ENCODE measurements at regions not wholly inside any gene's neighbourhood (a gene's known extent, or its start where the extent isn't known, plus 50 kb on each side); places are given as distances from the start of the nearest gene placed in this dataset.
"Not testable (repeated sequence)": the region's sequence is repeated elsewhere in the genome, so short reads cannot be mapped to it uniquely, and the experiment has no call there.

DNA sequence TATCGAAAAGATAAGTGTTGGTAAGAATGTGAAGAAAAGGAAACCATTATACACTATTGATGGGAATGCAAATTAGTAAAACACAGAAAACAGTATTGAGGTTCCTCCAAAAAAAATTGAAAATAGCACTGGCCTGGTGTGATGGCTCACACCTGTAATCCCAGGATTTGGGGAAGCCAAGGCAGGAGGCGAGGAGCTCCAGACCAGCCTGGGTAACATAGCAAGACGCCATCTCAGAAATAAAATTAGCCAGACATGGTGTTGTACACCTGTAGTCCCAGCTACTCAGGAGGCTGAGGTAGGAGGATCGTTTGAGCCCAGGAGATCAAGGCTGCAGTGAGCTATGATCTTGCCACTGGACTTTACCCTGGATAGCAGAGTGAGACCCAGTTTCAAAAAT lies 5303.4 kb upstream of the TPTE start:
- not testable (repeated sequence) for H3K27ac Mint-ChIP-seq (ENCODE audit: unreplicated experiment); H3K27me3 Mint-ChIP-seq (ENCODE audit: low read depth); H3K36me3 Mint-ChIP-seq (ENCODE audit: low read depth); H3K4me3 Mint-ChIP-seq (ENCODE audit: unreplicated experiment); H3K4me1 Mint-ChIP-seq (ENCODE audit: low read depth)
- DNase-seq (ENCODE audit: low spot score) = peak; percentile 72
- H3K9me3 Mint-ChIP-seq (ENCODE audit: low read depth) = peaks cover 56% of the 10 kb centered on the region

GRCh38 chr21:5219988-5220387 lies 5301.4 kb upstream of the TPTE start:
- not testable (repeated sequence) for DNase-seq (ENCODE audit: low spot score); H3K27ac Mint-ChIP-seq (ENCODE audit: unreplicated experiment); H3K36me3 Mint-ChIP-seq (ENCODE audit: low read depth); H3K4me3 Mint-ChIP-seq (ENCODE audit: unreplicated experiment); H3K4me1 Mint-ChIP-seq (ENCODE audit: low read depth); H3K27me3 Mint-ChIP-seq (ENCODE audit: low read depth)
- peaks cover 74% of the 10 kb centered on the region for H3K9me3 Mint-ChIP-seq (ENCODE audit: low read depth)

GRCh38 chr21:5220468-5220867 lies 5300.9 kb upstream of the TPTE start:
- H3K36me3 Mint-ChIP-seq (ENCODE audit: low read depth); H3K27me3 Mint-ChIP-seq (ENCODE audit: low read depth); H3K4me1 Mint-ChIP-seq (ENCODE audit: low read depth); H3K4me3 Mint-ChIP-seq (ENCODE audit: unreplicated experiment); H3K27ac Mint-ChIP-seq (ENCODE audit: unreplicated experiment): not testable (repeated sequence)
- H3K9me3 Mint-ChIP-seq (ENCODE audit: low read depth) = peaks cover 77% of the 10 kb centered on the region
- DNase-seq (ENCODE audit: low spot score) = peak; percentile 92
- TF ChIP-seq CTCF (IDR thresholded peaks at IDR 0.05) = peak; percentile 37

DNA sequence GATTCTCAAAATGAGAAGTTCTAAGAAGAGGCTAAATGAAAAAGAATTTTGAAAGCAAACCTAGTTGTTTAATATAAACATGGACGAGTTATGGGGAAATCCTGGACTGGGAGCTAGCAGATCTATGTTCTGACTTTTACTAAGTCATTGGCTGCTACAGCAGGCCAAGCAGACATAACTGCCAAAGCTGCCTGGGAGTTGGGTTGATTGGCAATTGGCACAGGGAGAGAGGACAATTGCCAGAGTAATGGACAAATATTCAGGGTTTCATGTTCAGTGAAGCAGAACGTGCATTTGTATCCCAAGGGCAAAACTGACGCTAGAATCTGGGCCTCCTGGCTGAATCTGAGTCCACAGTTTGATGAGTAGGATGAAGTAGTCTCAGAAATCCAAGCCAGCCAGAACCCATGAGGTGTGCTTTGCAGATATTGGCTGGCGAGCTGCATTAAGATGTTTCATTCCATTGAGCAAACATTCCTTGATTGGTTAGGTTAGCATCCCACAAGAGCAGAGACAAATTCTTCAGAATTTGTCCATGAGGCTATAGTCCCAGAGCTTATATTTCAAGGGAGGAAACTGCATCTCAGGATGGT lies 5299.8 kb upstream of the TPTE start:
- H3K27ac Mint-ChIP-seq (ENCODE audit: unreplicated experiment); H3K36me3 Mint-ChIP-seq (ENCODE audit: low read depth); H3K4me1 Mint-ChIP-seq (ENCODE audit: low read depth); H3K27me3 Mint-ChIP-seq (ENCODE audit: low read depth); H3K4me3 Mint-ChIP-seq (ENCODE audit: unreplicated experiment): not testable (repeated sequence)
- peaks cover 81% of the 10 kb centered on the region for H3K9me3 Mint-ChIP-seq (ENCODE audit: low read depth)
- DNase-seq (ENCODE audit: low spot score) = peak; percentile 67

DNA sequence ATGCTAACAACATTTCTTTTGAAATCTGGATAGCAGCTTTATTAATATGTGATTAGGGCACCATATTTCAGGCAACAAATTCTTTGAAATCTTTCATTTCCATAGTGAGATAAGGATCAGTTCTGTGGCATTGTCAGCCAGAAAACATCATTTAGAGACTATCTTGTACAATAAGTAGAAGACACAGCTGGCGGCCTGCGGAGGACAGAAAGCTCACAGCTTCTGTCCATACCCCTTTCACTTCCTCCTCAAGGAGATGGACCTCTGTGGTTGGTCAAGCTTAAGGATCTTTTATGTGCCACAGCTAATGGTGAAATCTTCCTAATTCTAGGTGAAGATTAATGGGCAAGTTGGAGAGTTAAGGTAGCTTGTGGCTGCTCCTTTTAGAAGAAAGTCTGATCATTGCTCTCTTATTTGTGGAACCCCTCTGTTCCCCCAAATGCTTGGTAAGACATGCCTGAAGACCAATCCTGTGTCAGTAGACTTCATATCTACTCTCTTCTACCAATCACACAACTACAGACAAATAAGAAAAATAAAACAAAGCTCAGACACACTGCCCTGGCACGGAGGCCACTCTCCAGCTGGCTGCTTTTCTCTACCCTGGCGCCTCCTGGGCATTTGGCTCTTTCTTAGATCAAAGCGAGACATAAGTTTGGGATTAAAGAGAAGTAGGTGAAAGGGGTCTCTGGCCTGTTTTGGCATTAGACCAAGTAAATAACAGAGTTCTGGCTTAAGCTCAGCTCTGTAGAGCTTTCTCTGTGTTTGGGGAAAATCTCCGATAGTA lies 5298.2 kb upstream of the TPTE start:
- peaks cover 79% of the 10 kb centered on the region for H3K9me3 Mint-ChIP-seq (ENCODE audit: low read depth)
- not testable (repeated sequence) for H3K36me3 Mint-ChIP-seq (ENCODE audit: low read depth); H3K4me1 Mint-ChIP-seq (ENCODE audit: low read depth); H3K4me3 Mint-ChIP-seq (ENCODE audit: unreplicated experiment); H3K27me3 Mint-ChIP-seq (ENCODE audit: low read depth); H3K27ac Mint-ChIP-seq (ENCODE audit: unreplicated experiment)
- DNase-seq (ENCODE audit: low spot score) = peak; percentile 96

- H3K4me3 Mint-ChIP-seq (ENCODE audit: unreplicated experiment); H3K4me1 Mint-ChIP-seq (ENCODE audit: low read depth); H3K27me3 Mint-ChIP-seq (ENCODE audit: low read depth); H3K36me3 Mint-ChIP-seq (ENCODE audit: low read depth); H3K27ac Mint-ChIP-seq (ENCODE audit: unreplicated experiment): not testable (repeated sequence)
- peaks cover 80% of the 10 kb centered on the region for H3K9me3 Mint-ChIP-seq (ENCODE audit: low read depth)
- DNase-seq (ENCODE audit: low spot score) = peak; percentile 69
Measured at GRCh38 chr21:5224156-5224555, 5297.2 kb upstream of the TPTE start.

GRCh38 chr21:5227252-5227651 lies 5294.1 kb upstream of the TPTE start:
- H3K36me3 Mint-ChIP-seq (ENCODE audit: low read depth); H3K4me3 Mint-ChIP-seq (ENCODE audit: unreplicated experiment); H3K4me1 Mint-ChIP-seq (ENCODE audit: low read depth); H3K27me3 Mint-ChIP-seq (ENCODE audit: low read depth); H3K27ac Mint-ChIP-seq (ENCODE audit: unreplicated experiment); DNase-seq (ENCODE audit: low spot score): not testable (repeated sequence)
- H3K9me3 Mint-ChIP-seq (ENCODE audit: low read depth) = peaks cover 73% of the 10 kb centered on the region

GRCh38 chr21:5230561-5230960 lies 5290.8 kb upstream of the TPTE start:
- DNase-seq (ENCODE audit: low spot score); H3K4me1 Mint-ChIP-seq (ENCODE audit: low read depth); H3K27me3 Mint-ChIP-seq (ENCODE audit: low read depth); H3K36me3 Mint-ChIP-seq (ENCODE audit: low read depth); H3K4me3 Mint-ChIP-seq (ENCODE audit: unreplicated experiment); H3K27ac Mint-ChIP-seq (ENCODE audit: unreplicated experiment): not testable (repeated sequence)
- H3K9me3 Mint-ChIP-seq (ENCODE audit: low read depth) = peaks cover 71% of the 10 kb centered on the region

- DNase-seq (ENCODE audit: low spot score) = peak; percentile 98
- H3K27ac Mint-ChIP-seq (ENCODE audit: unreplicated experiment); H3K36me3 Mint-ChIP-seq (ENCODE audit: low read depth); H3K4me3 Mint-ChIP-seq (ENCODE audit: unreplicated experiment); H3K4me1 Mint-ChIP-seq (ENCODE audit: low read depth); H3K27me3 Mint-ChIP-seq (ENCODE audit: low read depth): not testable (repeated sequence)
- H3K9me3 Mint-ChIP-seq (ENCODE audit: low read depth) = peaks cover 71% of the 10 kb centered on the region
Measured at GRCh38 chr21:5231261-5231660, 5290.1 kb upstream of the TPTE start.

DNA sequence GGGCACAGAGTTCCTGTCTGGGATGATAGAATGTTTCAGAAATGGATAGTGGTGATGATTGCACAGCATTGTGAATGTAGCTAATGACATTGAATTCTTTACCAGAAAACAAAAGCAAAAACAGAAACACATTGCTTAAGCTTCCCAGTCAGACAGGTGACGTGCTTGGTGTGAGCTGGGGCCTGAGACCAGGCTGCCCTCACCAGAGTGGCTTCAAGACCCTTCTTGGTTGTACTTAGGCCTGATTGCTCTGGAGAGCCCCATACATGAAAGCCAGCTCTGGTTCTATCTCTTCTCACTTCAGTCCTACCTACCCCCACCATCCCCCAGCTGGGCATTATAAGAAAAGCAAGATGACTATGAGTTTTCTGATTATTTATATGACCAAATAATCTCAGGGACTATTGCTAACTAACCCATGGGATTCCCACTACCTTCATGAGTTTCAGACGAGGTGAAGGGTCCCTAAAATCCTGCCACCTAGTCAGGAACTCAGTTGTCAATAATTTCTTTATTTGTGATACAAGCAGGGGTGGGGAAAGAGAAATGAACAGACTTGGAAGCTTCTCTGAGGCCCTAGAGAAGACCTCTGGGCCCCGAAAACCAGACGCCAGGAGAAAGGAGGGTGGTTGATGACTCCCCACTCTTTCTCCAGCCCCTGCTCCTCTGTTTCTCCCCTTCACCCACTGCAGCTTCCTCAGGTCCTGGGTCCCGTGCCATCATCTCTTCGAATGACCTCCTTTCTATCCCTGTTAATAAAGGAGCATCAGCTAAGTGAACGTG lies 5289.0 kb upstream of the TPTE start:
- H3K4me1 Mint-ChIP-seq (ENCODE audit: low read depth); H3K27me3 Mint-ChIP-seq (ENCODE audit: low read depth); H3K36me3 Mint-ChIP-seq (ENCODE audit: low read depth); H3K27ac Mint-ChIP-seq (ENCODE audit: unreplicated experiment); H3K4me3 Mint-ChIP-seq (ENCODE audit: unreplicated experiment): not testable (repeated sequence)
- H3K9me3 Mint-ChIP-seq (ENCODE audit: low read depth) = peaks cover 69% of the 10 kb centered on the region
- peak; percentile 95 for DNase-seq (ENCODE audit: low spot score)

DNA sequence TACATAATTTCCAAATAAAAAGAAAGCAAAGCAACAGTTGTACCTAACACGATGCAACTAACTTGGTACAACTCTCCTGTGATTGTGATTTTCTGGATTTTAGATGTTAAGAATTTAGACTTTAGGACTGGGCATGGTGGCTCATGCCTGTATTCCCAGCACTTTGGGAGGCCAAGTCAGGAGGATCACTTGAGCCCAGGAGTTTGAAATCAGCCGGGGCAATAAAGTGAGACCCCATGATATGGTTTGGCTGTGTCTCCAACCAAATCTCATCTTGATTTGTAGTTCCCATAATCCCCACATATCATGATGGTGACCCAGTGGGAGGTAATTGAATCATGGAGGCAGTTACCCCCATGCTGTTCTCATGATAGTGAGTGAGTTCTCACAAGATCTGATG lies 5285.6 kb upstream of the TPTE start:
- not testable (repeated sequence) for H3K4me3 Mint-ChIP-seq (ENCODE audit: unreplicated experiment); DNase-seq (ENCODE audit: low spot score); H3K4me1 Mint-ChIP-seq (ENCODE audit: low read depth); H3K27ac Mint-ChIP-seq (ENCODE audit: unreplicated experiment); H3K36me3 Mint-ChIP-seq (ENCODE audit: low read depth); H3K27me3 Mint-ChIP-seq (ENCODE audit: low read depth)
- H3K9me3 Mint-ChIP-seq (ENCODE audit: low read depth) = peaks cover 64% of the 10 kb centered on the region

All from chondrocyte (in vitro differentiated cells).